ENCODE measurements at regions not wholly inside any gene's neighbourhood (a gene's known extent, or its start where the extent isn't known, plus 50 kb on each side); places are given as distances from the start of the nearest gene placed in this dataset.

- POLR2A ChIA-PET, result no interaction called here
- intact Hi-C loops (cut with micrococcal nuclease), result no loop called here
- TF ChIP-seq CTCF (IDR thresholded peaks at IDR 0.05) (no peak), EZH2 (IDR thresholded peaks at IDR 0.05; ENCODE audit: borderline replicate concordance, insufficient read depth, low read depth, low read length, poor library complexity, severe bottlenecking) (no peak)
- no peak overlapping the region for H2AFZ ChIP-seq (ENCODE audit: insufficient read depth, low read depth, low read length, poor library complexity, severe bottlenecking)
- H3K9me3 ChIP-seq (ENCODE audit: control extremely low read depth in 1 of 3, control insufficient read depth in 2 of 3, insufficient read depth in 1 of 3, low read length in 2 of 3), result no peaks in the 10 kb centered on the region
- H3K4me1 ChIP-seq (ENCODE audit: control insufficient read depth in 2 of 2, insufficient read depth in 2 of 2, low read length in 2 of 2), result no peaks in the 10 kb centered on the region
- ATAC-seq (ENCODE audit: low read depth) (no peak), DNase-seq (no peak)
- no peak overlapping the region for H3K9ac ChIP-seq (ENCODE audit: low read length)
- Mint-ChIP-seq H3K9me3 (ENCODE audit: insufficient read depth) (no peaks in the 10 kb centered on the region), H3K27ac (no peak overlapping the region), H3K4me3 (no peak overlapping the region), H3K4me1 (no peaks in the 10 kb centered on the region), H3K27me3 (peaks cover 19% of the 10 kb centered on the region)
- H3K27me3 ChIP-seq (replicated peaks in 1 of 4; ENCODE audit: control extremely low read depth in 1 of 4, control insufficient read depth in 3 of 4, insufficient read depth in 4 of 4, low read length in 3 of 4), result peaks cover 0 to 4% (median 0%) of the 10 kb centered on the region in 4 experiments
- no peaks in the 10 kb centered on the region for H4K20me1 ChIP-seq (ENCODE audit: control insufficient read depth, insufficient read depth, low read length, poor library complexity, severe bottlenecking)
- no peak overlapping the region for H3K27ac ChIP-seq (ENCODE audit: low read length in 2 of 2)
- no peaks in the 10 kb centered on the region for H3K36me3 ChIP-seq (replicated peaks in 1 of 2; ENCODE audit: control extremely low read depth in 1 of 2, control insufficient read depth in 1 of 2, extremely low read depth in 1 of 2, insufficient read depth in 2 of 2, low read length in 1 of 2)
- no peaks in the 10 kb centered on the region for H3K79me2 ChIP-seq (ENCODE audit: control insufficient read depth, insufficient read depth, low read length)
- H3K4me3 ChIP-seq (ENCODE audit: control extremely low read depth in 1 of 5, extremely low read depth in 1 of 5, insufficient read depth in 1 of 5, low read depth in 2 of 5, low read length in 4 of 5), result no peak overlapping the region
- CTCF ChIA-PET, result no interaction called here
- H3K4me2 ChIP-seq (replicated peaks; ENCODE audit: low read depth, low read length, poor library complexity, severe bottlenecking), result no peak overlapping the region
- WGBS (ENCODE audit: insufficient coverage), result 75% methylated on average over 2 of the region's 3 CpGs
Observed at GRCh38 chr15:62377736-62378480, 212.8 kb upstream of the C2CD4B start.

- Histone ChIP-seq H3K36me3 (replicated peaks in 1 of 2; ENCODE audit: control extremely low read depth in 1 of 2, control insufficient read depth in 1 of 2, extremely low read depth in 1 of 2, insufficient read depth in 2 of 2, low read length in 1 of 2) (no peaks in the 10 kb centered on the region), H2AFZ (ENCODE audit: insufficient read depth, low read depth, low read length, poor library complexity, severe bottlenecking) (no peak overlapping the region), H3K9ac (ENCODE audit: low read length) (no peak overlapping the region), H3K4me3 (ENCODE audit: control extremely low read depth in 1 of 5, extremely low read depth in 1 of 5, insufficient read depth in 1 of 5, low read depth in 2 of 5, low read length in 4 of 5) (no peak overlapping the region), H3K9me3 (ENCODE audit: control extremely low read depth in 1 of 3, control insufficient read depth in 2 of 3, insufficient read depth in 1 of 3, low read length in 2 of 3) (no peaks in the 10 kb centered on the region), H3K4me2 (replicated peaks; ENCODE audit: low read depth, low read length, poor library complexity, severe bottlenecking) (no peak overlapping the region), H3K27ac (ENCODE audit: low read length in 2 of 2) (no peak overlapping the region), H4K20me1 (ENCODE audit: control insufficient read depth, insufficient read depth, low read length, poor library complexity, severe bottlenecking) (no peaks in the 10 kb centered on the region), H3K27me3 (replicated peaks in 1 of 4; ENCODE audit: control extremely low read depth in 1 of 4, control insufficient read depth in 3 of 4, insufficient read depth in 4 of 4, low read length in 3 of 4) (peaks cover 0 to 4% (median 0%) of the 10 kb centered on the region in 4 experiments), H3K79me2 (ENCODE audit: control insufficient read depth, insufficient read depth, low read length) (no peaks in the 10 kb centered on the region), H3K4me1 (ENCODE audit: control insufficient read depth in 2 of 2, insufficient read depth in 2 of 2, low read length in 2 of 2) (no peaks in the 10 kb centered on the region)
- no peak overlapping the region for H3K4me3 Mint-ChIP-seq
- 100% methylated on average over 1 of the region's 5 CpGs for WGBS (ENCODE audit: insufficient coverage)
- DNase-seq, result no peak
- intact Hi-C loops (cut with micrococcal nuclease), result no loop called here
- H3K4me1 Mint-ChIP-seq, result no peaks in the 10 kb centered on the region
- CTCF ChIA-PET, result no interaction called here
- POLR2A ChIA-PET, result no interaction called here
- H3K9me3 Mint-ChIP-seq (ENCODE audit: insufficient read depth), result no peaks in the 10 kb centered on the region
- no peak for ATAC-seq (ENCODE audit: low read depth)
- no peak for TF ChIP-seq EZH2 (IDR thresholded peaks at IDR 0.05; ENCODE audit: borderline replicate concordance, insufficient read depth, low read depth, low read length, poor library complexity, severe bottlenecking)
- TF ChIP-seq CTCF (IDR thresholded peaks at IDR 0.05), result no peak
- no peak overlapping the region for H3K27ac Mint-ChIP-seq
- peaks cover 26% of the 10 kb centered on the region for H3K27me3 Mint-ChIP-seq
Observed at GRCh38 chr15:62378772-62379498, 213.8 kb upstream of the C2CD4B start.

All from B cell (primary cell).